Activated B cell treated with CpG ODN at 0.5 μM for 24 hours (primary cell): ENCODE measurements at regions not wholly inside any gene's neighbourhood (a gene's known extent, or its start where the extent isn't known, plus 50 kb on each side); places are given as distances from the start of the nearest gene placed in this dataset.

Source experiments
- ATAC-seq: fragments of 200-7000 bp; cut with Tn5 transposase; one replicate; pipeline ENCODE4 v1.10.0; 2021; ENCODE audit warnings: low read depth, mild to moderate bottlenecking, moderate library complexity
- CTCF ChIA-PET: fragments of 350-600 bp; sonication (Branson Sonifier 250); formaldehyde crosslinking; loops from one replicate; lab custom pipeline; 2021; ENCODE audit warnings: antibody characterized with exemption; lab: Charles Lee
- POLR2A ChIA-PET: fragments of 350-600 bp; sonication (Branson Sonifier 250); formaldehyde crosslinking; loops from one replicate; lab custom pipeline; 2021; ENCODE audit warnings: antibody characterized with exemption; lab: Charles Lee
- DNase-seq: peaks from one replicate; pipeline ENCODE4 v3.0.0; 2022
- H3K27ac Mint-ChIP-seq: one replicate; pipeline ENCODE4 v1.8.0; 2020; ENCODE audit warnings: mixed read lengths
- H3K27me3 Mint-ChIP-seq: one replicate; pipeline ENCODE4 v1.8.0; 2021; ENCODE audit warnings: mixed read lengths
- H3K36me3 Mint-ChIP-seq: one replicate; pipeline ENCODE4 v1.8.0; 2021; ENCODE audit warnings: low read depth, mixed read lengths
- H3K4me1 Mint-ChIP-seq: one replicate; pipeline ENCODE4 v1.8.0; 2021; ENCODE audit warnings: mixed read lengths
- H3K4me3 Mint-ChIP-seq: one replicate; pipeline ENCODE4 v1.8.0; 2020; ENCODE audit warnings: mild to moderate bottlenecking, mixed read lengths
- H3K9me3 Mint-ChIP-seq: one replicate; pipeline ENCODE4 v1.8.0; 2020; ENCODE audit warnings: mixed read lengths
- intact Hi-C: fragments of 100-400 bp; cut with micrococcal nuclease; formaldehyde crosslinking; loops from one replicate; pipeline ENCODE4 v1.15.1; 2024
- TF ChIP-seq, protein P1 (sequence below): fragments of 200-600 bp; IDR thresholded peaks from one replicate; pipeline ENCODE4 v1.8.0; 2022; ENCODE audit warnings: antibody characterized with exemption, mild to moderate bottlenecking

GRCh38 chr3:178120367-178120766, 415.9 kb upstream of the KCNMB2 start:
- Mint-ChIP-seq H3K4me1 (no peaks in the 10 kb centered on the region), H3K36me3 (no peaks in the 10 kb centered on the region), H3K4me3 (no peak overlapping the region), H3K27me3 (no peaks in the 10 kb centered on the region), H3K27ac (no peak overlapping the region), H3K9me3 (no peaks in the 10 kb centered on the region)
- ATAC-seq (no peak), DNase-seq (no peak)
- POLR2A ChIA-PET = no interaction called here
- TF ChIP-seq, protein P1, sequence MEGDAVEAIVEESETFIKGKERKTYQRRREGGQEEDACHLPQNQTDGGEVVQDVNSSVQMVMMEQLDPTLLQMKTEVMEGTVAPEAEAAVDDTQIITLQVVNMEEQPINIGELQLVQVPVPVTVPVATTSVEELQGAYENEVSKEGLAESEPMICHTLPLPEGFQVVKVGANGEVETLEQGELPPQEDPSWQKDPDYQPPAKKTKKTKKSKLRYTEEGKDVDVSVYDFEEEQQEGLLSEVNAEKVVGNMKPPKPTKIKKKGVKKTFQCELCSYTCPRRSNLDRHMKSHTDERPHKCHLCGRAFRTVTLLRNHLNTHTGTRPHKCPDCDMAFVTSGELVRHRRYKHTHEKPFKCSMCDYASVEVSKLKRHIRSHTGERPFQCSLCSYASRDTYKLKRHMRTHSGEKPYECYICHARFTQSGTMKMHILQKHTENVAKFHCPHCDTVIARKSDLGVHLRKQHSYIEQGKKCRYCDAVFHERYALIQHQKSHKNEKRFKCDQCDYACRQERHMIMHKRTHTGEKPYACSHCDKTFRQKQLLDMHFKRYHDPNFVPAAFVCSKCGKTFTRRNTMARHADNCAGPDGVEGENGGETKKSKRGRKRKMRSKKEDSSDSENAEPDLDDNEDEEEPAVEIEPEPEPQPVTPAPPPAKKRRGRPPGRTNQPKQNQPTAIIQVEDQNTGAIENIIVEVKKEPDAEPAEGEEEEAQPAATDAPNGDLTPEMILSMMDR = no peak
- intact Hi-C loops = no loop called here
- CTCF ChIA-PET = no interaction called here

- ATAC-seq = no peak
- ChIA-PET CTCF (no interaction called here), POLR2A (no interaction called here)
- TF ChIP-seq, protein P1 = no peak
- DNase-seq = no peak
- Mint-ChIP-seq H3K36me3 (no peaks in the 10 kb centered on the region), H3K27ac (no peak overlapping the region), H3K4me3 (no peak overlapping the region), H3K9me3 (no peaks in the 10 kb centered on the region), H3K4me1 (no peaks in the 10 kb centered on the region), H3K27me3 (no peaks in the 10 kb centered on the region)
- intact Hi-C loops = no loop called here
These were observed 409.6 kb upstream of the KCNMB2 start for GRCh38 chr3:178126686-178127085.

- TF ChIP-seq, protein P1 = no peak
- no peak overlapping the region for H3K27ac Mint-ChIP-seq
- DNase-seq (no peak), ATAC-seq (no peak)
- no peaks in the 10 kb centered on the region for H3K9me3 Mint-ChIP-seq
- no peaks in the 10 kb centered on the region for H3K27me3 Mint-ChIP-seq
- ChIA-PET CTCF (no interaction called here), POLR2A (no interaction called here)
- intact Hi-C loops = no loop called here
- no peaks in the 10 kb centered on the region for H3K36me3 Mint-ChIP-seq
- no peaks in the 10 kb centered on the region for H3K4me1 Mint-ChIP-seq
- H3K4me3 Mint-ChIP-seq = no peak overlapping the region
These were observed 409.0 kb upstream of the KCNMB2 start for GRCh38 chr3:178127221-178127620.

- ChIA-PET POLR2A (no interaction called here), CTCF (no interaction called here)
- H3K27ac Mint-ChIP-seq = no peak overlapping the region
- no peak for DNase-seq
- H3K36me3 Mint-ChIP-seq = no peaks in the 10 kb centered on the region
- no peaks in the 10 kb centered on the region for H3K9me3 Mint-ChIP-seq
- no peak for ATAC-seq
- no peak overlapping the region for H3K4me3 Mint-ChIP-seq
- intact Hi-C loops = no loop called here
- TF ChIP-seq, protein P1 = no peak
- no peaks in the 10 kb centered on the region for H3K4me1 Mint-ChIP-seq
- H3K27me3 Mint-ChIP-seq = no peaks in the 10 kb centered on the region
These were observed 407.1 kb upstream of the KCNMB2 start for GRCh38 chr3:178129109-178129508.

GRCh38 chr3:178131801-178132200, 404.4 kb upstream of the KCNMB2 start:
- H3K27me3 Mint-ChIP-seq = no peaks in the 10 kb centered on the region
- H3K4me3 Mint-ChIP-seq = no peak overlapping the region
- H3K36me3 Mint-ChIP-seq = no peaks in the 10 kb centered on the region
- H3K27ac Mint-ChIP-seq = no peak overlapping the region
- DNase-seq (no peak), ATAC-seq (no peak)
- intact Hi-C loops = no loop called here
- ChIA-PET CTCF (no interaction called here), POLR2A (no interaction called here)
- no peaks in the 10 kb centered on the region for H3K9me3 Mint-ChIP-seq
- TF ChIP-seq, protein P1 = no peak
- no peaks in the 10 kb centered on the region for H3K4me1 Mint-ChIP-seq
